ENCODE measurements at regions not wholly inside any gene's neighbourhood (a gene's known extent, or its start where the extent isn't known, plus 50 kb on each side); places are given as distances from the start of the nearest gene placed in this dataset.

GRCh38 chr11:71164186-71164585, 88.2 kb downstream of the SHANK2 start:
- no peak for TF ChIP-seq POLR2A (IDR thresholded peaks at IDR 0.05)
- TF ChIP-seq, protein P1, sequence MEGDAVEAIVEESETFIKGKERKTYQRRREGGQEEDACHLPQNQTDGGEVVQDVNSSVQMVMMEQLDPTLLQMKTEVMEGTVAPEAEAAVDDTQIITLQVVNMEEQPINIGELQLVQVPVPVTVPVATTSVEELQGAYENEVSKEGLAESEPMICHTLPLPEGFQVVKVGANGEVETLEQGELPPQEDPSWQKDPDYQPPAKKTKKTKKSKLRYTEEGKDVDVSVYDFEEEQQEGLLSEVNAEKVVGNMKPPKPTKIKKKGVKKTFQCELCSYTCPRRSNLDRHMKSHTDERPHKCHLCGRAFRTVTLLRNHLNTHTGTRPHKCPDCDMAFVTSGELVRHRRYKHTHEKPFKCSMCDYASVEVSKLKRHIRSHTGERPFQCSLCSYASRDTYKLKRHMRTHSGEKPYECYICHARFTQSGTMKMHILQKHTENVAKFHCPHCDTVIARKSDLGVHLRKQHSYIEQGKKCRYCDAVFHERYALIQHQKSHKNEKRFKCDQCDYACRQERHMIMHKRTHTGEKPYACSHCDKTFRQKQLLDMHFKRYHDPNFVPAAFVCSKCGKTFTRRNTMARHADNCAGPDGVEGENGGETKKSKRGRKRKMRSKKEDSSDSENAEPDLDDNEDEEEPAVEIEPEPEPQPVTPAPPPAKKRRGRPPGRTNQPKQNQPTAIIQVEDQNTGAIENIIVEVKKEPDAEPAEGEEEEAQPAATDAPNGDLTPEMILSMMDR (IDR thresholded peaks at IDR 0.05) = no peak
- TF ChIP-seq POLR2AphosphoS5 (IDR thresholded peaks at IDR 0.05) = no peak
